ENCODE measurements at regions not wholly inside any gene's neighbourhood (a gene's known extent, or its start where the extent isn't known, plus 50 kb on each side); places are given as distances from the start of the nearest gene placed in this dataset.

DNA sequence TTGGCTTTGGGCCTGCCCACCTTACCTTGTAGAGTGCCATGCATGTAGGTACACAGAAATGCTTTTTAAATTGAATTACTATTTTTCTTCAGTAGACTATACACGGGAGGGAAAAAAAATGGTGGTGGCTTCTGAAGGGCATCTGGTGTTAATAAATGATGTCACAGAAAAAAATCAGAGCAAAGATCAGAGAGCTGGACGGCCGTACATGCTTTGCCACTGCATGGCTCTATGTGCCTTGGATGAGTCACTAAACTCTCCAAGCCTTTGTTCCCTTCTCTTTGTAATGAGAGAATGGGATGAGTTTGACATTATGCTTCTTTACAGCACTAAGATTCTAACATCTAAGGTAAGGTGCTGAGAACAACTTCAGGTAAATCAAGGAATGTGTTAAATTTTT lies 376.4 kb upstream of the DDHD1 start:
- TF ChIP-seq CTCF (conservative IDR thresholded peaks at IDR 0.05; ENCODE audit: low read depth, low read length), result no peak
- no peak for DNase-seq (ENCODE audit: low read depth)
- no peak overlapping the region for H3K4me3 ChIP-seq (ENCODE audit: low read length)

DNA sequence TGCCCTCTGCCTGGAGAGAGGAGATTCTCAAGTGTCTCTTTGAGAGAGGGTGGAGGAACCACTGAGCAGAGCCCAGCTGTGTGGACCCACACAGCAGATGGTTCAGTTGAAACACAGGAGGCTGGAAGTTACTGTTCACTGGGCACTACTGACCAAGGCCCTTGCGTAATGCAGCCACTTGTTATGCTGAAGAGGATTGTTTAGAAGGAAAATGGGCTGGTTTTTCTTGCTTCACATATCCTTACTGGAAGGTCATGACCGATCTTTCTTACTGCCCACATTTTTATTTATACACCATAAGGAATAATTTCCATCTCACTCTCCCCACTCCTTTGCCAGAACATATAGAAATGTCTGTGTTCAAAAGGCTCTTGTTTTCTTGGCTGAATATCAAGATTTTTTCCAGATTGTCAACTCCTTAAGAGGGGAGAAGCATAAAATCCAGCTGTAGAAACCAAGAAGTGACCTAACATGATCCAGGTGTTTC lies 375.1 kb upstream of the DDHD1 start:
- no peak overlapping the region for H3K4me3 ChIP-seq (ENCODE audit: low read length)
- DNase-seq (ENCODE audit: low read depth), result no peak
- TF ChIP-seq CTCF (conservative IDR thresholded peaks at IDR 0.05; ENCODE audit: low read depth, low read length), result no peak

GRCh38 chr14:53526200-53526599 lies 373.1 kb upstream of the DDHD1 start:
- TF ChIP-seq CTCF (conservative IDR thresholded peaks at IDR 0.05; ENCODE audit: low read depth, low read length), result no peak
- H3K4me3 ChIP-seq (ENCODE audit: low read length), result no peak overlapping the region
- DNase-seq (ENCODE audit: low read depth), result no peak

DNA sequence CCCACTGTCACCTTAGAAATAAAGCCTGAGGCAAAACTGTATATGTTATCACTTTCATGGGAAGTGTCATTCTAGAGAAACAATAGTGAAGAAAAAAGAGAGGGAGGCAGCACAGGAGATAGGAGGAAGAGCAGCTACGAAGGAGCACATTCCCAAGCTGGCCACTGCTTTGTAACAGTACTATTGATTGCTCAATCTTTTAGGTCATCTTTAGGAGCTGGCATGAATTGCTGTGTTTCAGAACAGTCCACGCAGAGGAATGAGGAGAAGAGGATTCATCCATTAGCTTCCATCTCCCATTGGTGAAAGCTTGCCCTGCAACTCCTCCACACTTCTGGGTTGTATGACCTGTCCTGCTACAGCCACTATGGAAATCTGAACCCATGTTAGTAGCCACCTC lies 372.5 kb upstream of the DDHD1 start:
- TF ChIP-seq CTCF (conservative IDR thresholded peaks at IDR 0.05; ENCODE audit: low read depth, low read length), result no peak
- DNase-seq (ENCODE audit: low read depth), result no peak

GRCh38 chr14:53524391-53524790 lies 371.3 kb upstream of the DDHD1 start:
- TF ChIP-seq CTCF (conservative IDR thresholded peaks at IDR 0.05; ENCODE audit: low read depth, low read length), result no peak
- no peak overlapping the region for H3K4me3 ChIP-seq (ENCODE audit: low read length)
- DNase-seq (ENCODE audit: low read depth), result no peak

More for the DNA sequence above, 372.5 kb upstream of the DDHD1 start:
- no peak overlapping the region for H3K4me3 ChIP-seq (ENCODE audit: low read length)

DNA sequence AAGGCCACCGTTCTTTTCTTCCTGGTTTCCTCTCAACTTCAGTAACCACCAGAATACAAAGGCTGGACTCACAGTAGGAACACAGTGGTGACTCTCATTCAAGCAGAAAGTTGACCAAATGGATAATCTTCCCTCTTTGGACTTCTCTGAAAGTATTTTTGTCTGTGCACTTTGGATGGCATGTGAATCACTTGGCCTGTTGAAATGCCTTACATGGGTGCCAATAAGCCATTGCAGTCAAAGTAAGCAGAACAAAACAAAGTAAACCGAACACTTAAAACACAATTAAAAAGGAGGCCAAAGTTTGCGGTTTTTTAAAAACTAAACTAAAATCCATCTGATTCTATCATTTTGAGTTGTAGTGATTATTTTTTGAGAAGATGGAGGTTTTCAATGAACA lies 370.1 kb upstream of the DDHD1 start:
- no peak overlapping the region for H3K4me3 ChIP-seq (ENCODE audit: low read length)
- TF ChIP-seq CTCF (conservative IDR thresholded peaks at IDR 0.05; ENCODE audit: low read depth, low read length), result no peak
- no peak for DNase-seq (ENCODE audit: low read depth)

GRCh38 chr14:53520078-53520928 lies 367.2 kb upstream of the DDHD1 start:
- H3K4me3 ChIP-seq (ENCODE audit: low read length), result no peak overlapping the region
- TF ChIP-seq CTCF (conservative IDR thresholded peaks at IDR 0.05; ENCODE audit: low read depth, low read length), result no peak
- DNase-seq (ENCODE audit: low read depth), result no peak
